ENCODE measurements at regions not wholly inside any gene's neighbourhood (a gene's known extent, or its start where the extent isn't known, plus 50 kb on each side); places are given as distances from the start of the nearest gene placed in this dataset.

DNA sequence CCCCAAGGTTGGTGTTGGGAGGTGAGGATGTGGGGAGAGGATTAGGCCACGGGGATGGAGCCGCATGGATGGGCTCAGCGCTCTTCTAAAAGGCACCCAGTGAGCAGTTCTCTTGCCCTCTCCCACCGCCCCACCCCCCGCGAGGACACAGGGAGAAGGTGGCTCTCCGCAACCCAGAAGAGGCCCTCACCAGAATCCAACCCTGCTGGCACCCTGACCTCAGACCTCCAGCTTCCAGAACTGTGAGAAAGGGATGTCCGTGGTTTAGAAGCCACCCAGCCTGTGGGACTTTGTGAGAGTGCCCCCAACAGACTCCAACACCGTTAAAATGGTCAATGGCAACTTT is 242.8 kb upstream of the PPP2R2D start:
- Histone ChIP-seq H3K4me2 (ENCODE audit: low read depth, low read length) (no peak overlapping the region), H3K4me3 (replicated peaks in 1 of 3; ENCODE audit: insufficient read depth in 1 of 3, low read depth in 2 of 3, low read length in 3 of 3) (no peak overlapping the region), H4K20me1 (ENCODE audit: insufficient read depth, low read length) (no peaks in the 10 kb centered on the region), H3K79me2 (ENCODE audit: insufficient read depth, low read length) (no peaks in the 10 kb centered on the region), H3K36me3 (replicated peaks in 1 of 2; ENCODE audit: control insufficient read depth in 1 of 2, insufficient read depth in 2 of 2, low read length in 2 of 2) (no peaks in the 10 kb centered on the region), H3K9me3 (ENCODE audit: low read length) (no peaks in the 10 kb centered on the region), H3K27ac (ENCODE audit: extremely low read length, insufficient read depth, low read length) (no peak overlapping the region), H3K4me1 (ENCODE audit: insufficient read depth, low read length) (no peaks in the 10 kb centered on the region), H3K9ac (ENCODE audit: insufficient read depth, low read depth, low read length) (no peak overlapping the region), H2AFZ (ENCODE audit: low read length) (no peak overlapping the region), H3K27me3 (ENCODE audit: control insufficient read depth in 1 of 2, insufficient read depth in 2 of 2, low read length in 2 of 2) (0 out of 5 replicates have a peak, but pooled peaks cover under 1 to 3% of the 10 kb centered on the region in 2 experiments)
- 22% methylated on average over 8 of the region's 9 CpGs for WGBS (ENCODE audit: low lambda C conversion rate)
- CTCF ChIA-PET (ENCODE audit: low intra/inter-chr PET ratio, low total read pairs): no interaction called here
- ATAC-seq (no peak), DNase-seq (ENCODE audit: low spot score) (no peak), FAIRE-seq (no peak)
- in situ Hi-C loops (cut with HindIII; ENCODE audit: extremely low pct_ligation_motif_present, low pct_unique_long_range_greater_than_20kb) (no loop called here), intact Hi-C loops (cut with micrococcal nuclease; ENCODE audit: unreplicated experiment) (no loop called here)
- BruUV-seq (replicated peaks): no TSS peak
- POLR2A ChIA-PET: no interaction called here
- TF ChIP-seq SOX5 (CRISPR knock-in tag; IDR thresholded peaks at IDR 0.05; ENCODE audit: borderline replicate concordance) (no peak), ZNF639 (CRISPR knock-in tag; conservative IDR thresholded peaks at IDR 0.05) (no peak), ZNF329 (CRISPR knock-in tag; IDR thresholded peaks at IDR 0.05; ENCODE audit: low read depth) (no peak), ZFP90 (CRISPR knock-in tag; IDR thresholded peaks at IDR 0.05; ENCODE audit: borderline replicate concordance) (no peak), MXD3 (CRISPR knock-in tag; IDR thresholded peaks at IDR 0.05) (no peak), ZNF788 (CRISPR knock-in tag; IDR thresholded peaks at IDR 0.05; ENCODE audit: borderline replicate concordance) (no peak), PHF8 (CRISPR knock-in tag; IDR thresholded peaks at IDR 0.05) (no peak), CREB1 (IDR thresholded peaks at IDR 0.05) (no peak), CREB1 (CRISPR knock-in tag; IDR thresholded peaks at IDR 0.05) (no peak), ZNF326 (CRISPR knock-in tag; IDR thresholded peaks at IDR 0.05; ENCODE audit: borderline replicate concordance) (no peak), MAFK (conservative IDR thresholded peaks at IDR 0.05 in 1 of 2, IDR thresholded peaks at IDR 0.05 in 1 of 2; ENCODE audit: low read length in 2 of 2) (no peak), HNF1A (IDR thresholded peaks at IDR 0.05; ENCODE audit: low read depth) (no peak), HNF1A (CRISPR knock-in tag; IDR thresholded peaks at IDR 0.05; ENCODE audit: borderline replicate concordance) (no peak), ZSCAN12 (CRISPR knock-in tag; IDR thresholded peaks at IDR 0.05) (no peak)
- TF ChIP-seq, protein P1, sequence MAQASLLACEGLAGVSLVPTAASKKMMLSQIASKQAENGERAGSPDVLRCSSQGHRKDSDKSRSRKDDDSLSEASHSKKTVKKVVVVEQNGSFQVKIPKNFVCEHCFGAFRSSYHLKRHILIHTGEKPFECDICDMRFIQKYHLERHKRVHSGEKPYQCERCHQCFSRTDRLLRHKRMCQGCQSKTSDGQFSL (CRISPR knock-in tag; IDR thresholded peaks at IDR 0.05): no peak
- TF ChIP-seq, protein P2, sequence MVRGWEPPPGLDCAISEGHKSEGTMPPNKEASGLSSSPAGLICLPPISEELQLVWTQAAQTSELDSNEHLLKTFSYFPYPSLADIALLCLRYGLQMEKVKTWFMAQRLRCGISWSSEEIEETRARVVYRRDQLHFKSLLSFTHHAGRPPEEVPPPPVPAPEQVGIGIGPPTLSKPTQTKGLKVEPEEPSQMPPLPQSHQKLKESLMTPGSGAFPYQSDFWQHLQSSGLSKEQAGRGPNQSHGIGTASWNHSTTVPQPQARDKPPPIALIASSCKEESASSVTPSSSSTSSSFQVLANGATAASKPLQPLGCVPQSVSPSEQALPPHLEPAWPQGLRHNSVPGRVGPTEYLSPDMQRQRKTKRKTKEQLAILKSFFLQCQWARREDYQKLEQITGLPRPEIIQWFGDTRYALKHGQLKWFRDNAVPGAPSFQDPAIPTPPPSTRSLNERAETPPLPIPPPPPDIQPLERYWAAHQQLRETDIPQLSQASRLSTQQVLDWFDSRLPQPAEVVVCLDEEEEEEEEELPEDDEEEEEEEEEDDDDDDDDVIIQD (CRISPR knock-in tag; IDR thresholded peaks at IDR 0.05; ENCODE audit: low read depth): no peak
